ENCODE measurements at regions not wholly inside any gene's neighbourhood (a gene's known extent, or its start where the extent isn't known, plus 50 kb on each side); places are given as distances from the start of the nearest gene placed in this dataset.

- ChIA-PET SMC1A (ENCODE audit: uncharacterized antibody, unreplicated experiment) (interaction anchor here (1.4 kb wide), 1 partner anchor 8 kb away, joined by 4 read pairs; no protein-coding TSS in a partner anchor), POLR2A (no interaction called here), CTCF (no interaction called here), RAD21 (ENCODE audit: unreplicated experiment) (no interaction called here)
- DNase-seq (ENCODE audit: low read depth, low spot score), result no peak
- no peak for FAIRE-seq
- BruUV-seq (replicated peaks), result no TSS peak
- Histone ChIP-seq H3K27me3 (replicated peaks in 1 of 2; ENCODE audit: control insufficient read depth in 2 of 2, insufficient read depth in 2 of 2, low read length in 1 of 2) (no peaks in the 10 kb centered on the region), H3K4me3 (no peak overlapping the region), H4K20me1 (ENCODE audit: control insufficient read depth, insufficient read depth) (no peaks in the 10 kb centered on the region), H3K79me2 (ENCODE audit: control insufficient read depth, insufficient read depth, low read length) (no peaks in the 10 kb centered on the region), H3K9me3 (replicated peaks; ENCODE audit: control insufficient read depth, insufficient read depth, low read length) (no peaks in the 10 kb centered on the region), H3K36me3 (ENCODE audit: control insufficient read depth in 2 of 2, insufficient read depth in 2 of 2, low read length in 1 of 2) (no peaks in the 10 kb centered on the region), H3K4me2 (ENCODE audit: control insufficient read depth, insufficient read depth) (no peak overlapping the region), H3K27ac (ENCODE audit: control insufficient read depth, insufficient read depth) (no peak overlapping the region), H3K9ac (ENCODE audit: control insufficient read depth, insufficient read depth, low read length) (no peak overlapping the region), H3K4me1 (ENCODE audit: control insufficient read depth, insufficient read depth, low read length) (no peaks in the 10 kb centered on the region), H2AFZ (ENCODE audit: control insufficient read depth, low read depth, low read length) (no peak overlapping the region)
- ATAC-seq, result no peak
- in situ Hi-C loops (cut with MboI) (no loop called here), intact Hi-C loops (cut with micrococcal nuclease; ENCODE audit: unreplicated experiment) (no loop called here)
- WGBS (ENCODE audit: insufficient coverage, insufficient replicate concordance, low lambda C conversion rate, missing lambda C conversion rate), result 67% methylated on average over 7 of the region's 7 CpGs
- TF ChIP-seq GATAD2B (conservative IDR thresholded peaks at IDR 0.05; ENCODE audit: low read depth) (no peak), ZSCAN29 (IDR thresholded peaks at IDR 0.05) (no peak), YBX1 (IDR thresholded peaks at IDR 0.05) (no peak), REST (IDR thresholded peaks at IDR 0.05; ENCODE audit: low read depth, low read length) (no peak), ZZZ3 (IDR thresholded peaks at IDR 0.05; ENCODE audit: control insufficient read depth, insufficient read length, low read depth) (no peak), ZNF207 (IDR thresholded peaks at IDR 0.05; ENCODE audit: borderline replicate concordance) (no peak), PAX5 (IDR thresholded peaks at IDR 0.05; ENCODE audit: borderline replicate concordance, low read depth, low read length) (no peak), CHD2 (IDR thresholded peaks at IDR 0.05; ENCODE audit: borderline replicate concordance, low read depth, low read length) (no peak), HDAC2 (IDR thresholded peaks at IDR 0.05) (no peak), STAT1 (conservative IDR thresholded peaks at IDR 0.05) (no peak), POLR2AphosphoS2 (IDR thresholded peaks at IDR 0.05; ENCODE audit: low read depth, low read length) (no peak), PRDM15 (CRISPR knock-in tag; IDR thresholded peaks at IDR 0.05) (no peak)
Observed at GRCh38 chr6:14501240-14501639, 383.7 kb downstream of the CD83 start.

Data from GM12878 (cell line).